Keratinocyte (primary cell): ENCODE measurements at regions not wholly inside any gene's neighbourhood (a gene's known extent, or its start where the extent isn't known, plus 50 kb on each side); places are given as distances from the start of the nearest gene placed in this dataset.

Source experiments
- DNase-seq: peaks from one replicate; pipeline ENCODE4 v3.0.0-alpha.2; 2011; ENCODE audit warnings: low read depth, missing footprints, low spot score
- FAIRE-seq: peaks from 2 replicates; lab custom pipeline; 2011; peaks lifted over from hg19 to GRCh38; lab: Jason Lieb, UNC
- H2AFZ ChIP-seq: 2 replicates; pipeline ENCODE4 v1.6.0; 2012; ENCODE audit warnings: low read length, control low read depth, inconsistent platforms; ENCODE audit not compliant: control insufficient read depth
- H3K27ac ChIP-seq: 2 replicates; pipeline ENCODE4 v1.5.1; 2011; ENCODE audit warnings: low read length; ENCODE audit not compliant: control insufficient read depth, insufficient read depth
- H3K27me3 ChIP-seq: 3 replicates; pipeline ENCODE4 v1.6.0; 2011; ENCODE audit warnings: low read length; ENCODE audit not compliant: control insufficient read depth, insufficient read depth; ENCODE audit errors: extremely low read depth
- H3K36me3 ChIP-seq, 2 experiments: 2 replicates in 1 of 2; 3 replicates in 1 of 2; pipeline ENCODE4 v1.5.1; 2011; ENCODE audit warnings: low read length in 2 of 2, mild to moderate bottlenecking in 1 of 2; ENCODE audit not compliant: control insufficient read depth in 2 of 2, insufficient read depth in 2 of 2; ENCODE audit errors: extremely low read depth in 1 of 2
- H3K4me1 ChIP-seq: 3 replicates; pipeline ENCODE4 v1.5.1; 2011; ENCODE audit warnings: low read length; ENCODE audit not compliant: control insufficient read depth, insufficient read depth; ENCODE audit errors: extremely low read depth
- H3K4me2 ChIP-seq: 3 replicates; pipeline ENCODE4 v1.6.0; 2011; ENCODE audit warnings: low read depth, low read length; ENCODE audit not compliant: control insufficient read depth, insufficient read depth; ENCODE audit errors: extremely low read depth
- H3K4me3 ChIP-seq, 3 experiments: fragments of 200-600 bp in 1 of 3; sonication (generic) in 1 of 3; 2 replicates in 2 of 3; 3 replicates in 1 of 3; pipeline ENCODE4 v1.5.1; 2011 to 2016; ENCODE audit warnings: low read length in 3 of 3, mild to moderate bottlenecking in 3 of 3, control low read depth in 2 of 3, inconsistent platforms in 1 of 3, low read depth in 1 of 3, mixed read lengths in 1 of 3, mixed run types in 1 of 3, moderate library complexity in 1 of 3; ENCODE audit not compliant: control insufficient read depth in 2 of 3, insufficient read depth in 2 of 3; ENCODE audit errors: extremely low read depth in 1 of 3
- H3K79me2 ChIP-seq: 2 replicates; pipeline ENCODE4 v1.6.0; 2012; ENCODE audit warnings: low read length; ENCODE audit not compliant: control insufficient read depth, insufficient read depth
- H3K9ac ChIP-seq: 3 replicates; pipeline ENCODE4 v1.6.0; 2011; ENCODE audit warnings: low read length; ENCODE audit not compliant: control insufficient read depth, insufficient read depth; ENCODE audit errors: extremely low read depth
- H3K9me1 ChIP-seq: 3 replicates; pipeline ENCODE4 v1.6.0; 2011; ENCODE audit warnings: low read length; ENCODE audit not compliant: control insufficient read depth, insufficient read depth; ENCODE audit errors: extremely low read depth
- H3K9me3 ChIP-seq: 2 replicates; pipeline ENCODE4 v1.5.1; 2012; ENCODE audit warnings: low read depth, low read length; ENCODE audit not compliant: control insufficient read depth
- H4K20me1 ChIP-seq: 3 replicates; pipeline ENCODE4 v1.6.0; 2011; ENCODE audit warnings: low read length; ENCODE audit not compliant: control insufficient read depth, insufficient read depth; ENCODE audit errors: extremely low read depth
- CTCF ChIP-seq, 3 experiments: IDR thresholded peaks in 1 of 3; conservative IDR thresholded peaks in 1 of 3; optimal IDR thresholded peaks in 1 of 3; 2 replicates in 2 of 3; 3 replicates in 1 of 3; pipeline versions ENCODE3 to v1.5.1; 2011; ENCODE audit warnings: low read length in 3 of 3, mild to moderate bottlenecking in 3 of 3, moderate library complexity in 2 of 3, control low read depth in 1 of 3, inconsistent platforms in 1 of 3; ENCODE audit not compliant: insufficient read depth in 2 of 3; ENCODE audit errors: extremely low read depth in 1 of 3
- EZH2 ChIP-seq: IDR thresholded peaks from one replicate; pipeline ENCODE4 v1.6.1; 2012; ENCODE audit warnings: inconsistent platforms, mild to moderate bottlenecking, low read length, moderate library complexity
- dilution Hi-C: fragments of 300-500 bp; cut with MboI; formaldehyde crosslinking; loops from one replicate; pipeline ENCODE4 v1.7.0; 2020; ENCODE audit warnings: low sequenced_read_pairs; ENCODE audit not compliant: extremely low pct_ligation_motif_present

GRCh38 chr11:64504999-64505398, 50.7 kb upstream of the SLC22A11 start:
- DNase-seq (no peak), FAIRE-seq (no peak)
- Histone ChIP-seq H3K4me1 (no peaks in the 10 kb centered on the region), H3K9me1 (no peaks in the 10 kb centered on the region), H3K9me3 (peaks cover 5% of the 10 kb centered on the region), H3K27me3 (peaks cover 25% of the 10 kb centered on the region), H2AFZ (no peak overlapping the region), H3K79me2 (no peaks in the 10 kb centered on the region), H3K4me3 (no peak overlapping the region), H3K9ac (no peak overlapping the region), H3K4me2 (no peak overlapping the region), H4K20me1 (no peaks in the 10 kb centered on the region), H3K36me3 (no peaks in the 10 kb centered on the region), H3K27ac (no peak overlapping the region)
- dilution Hi-C loops, result no loop called here
- no peak for TF ChIP-seq EZH2
- no peak for TF ChIP-seq CTCF (optimal IDR thresholded peaks at IDR 0.05 in 1 of 3, IDR thresholded peaks at IDR 0.05 in 1 of 3, conservative IDR thresholded peaks at IDR 0.05 in 1 of 3; ENCODE audit: extremely low read depth in 1 of 3, insufficient read depth in 2 of 3, low read length in 3 of 3)
